ENCODE measurements at regions not wholly inside any gene's neighbourhood (a gene's known extent, or its start where the extent isn't known, plus 50 kb on each side); places are given as distances from the start of the nearest gene placed in this dataset.

DNA sequence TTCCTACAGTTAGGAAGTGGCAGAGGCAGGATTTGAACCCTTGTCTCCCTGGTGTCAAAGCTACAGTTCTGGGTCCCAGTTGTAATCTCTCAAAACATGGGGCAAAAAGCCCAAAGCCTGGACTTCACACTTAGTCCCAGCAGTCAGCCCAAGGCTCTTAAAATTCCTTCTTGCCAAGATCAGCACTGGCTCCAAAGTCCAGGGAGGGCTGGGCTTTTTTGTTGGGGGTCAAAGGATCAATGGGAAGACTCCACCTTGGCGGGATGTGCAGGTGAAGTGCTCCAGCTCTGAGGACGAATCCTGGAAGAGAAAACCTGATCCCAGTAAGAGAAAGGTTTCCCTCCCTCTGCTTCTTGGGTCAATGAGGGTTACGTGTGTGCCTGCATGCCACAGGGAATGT lies 195.5 kb downstream of the HAPSTR1 start:
- Histone ChIP-seq H3K27me3 (ENCODE audit: insufficient read depth, low read length, poor library complexity, severe bottlenecking) (no peaks in the 10 kb centered on the region), H3K9ac (ENCODE audit: low read depth, low read length, poor library complexity, severe bottlenecking) (no peak overlapping the region), H3K9me3 (ENCODE audit: insufficient read depth, low read depth, low read length) (no peaks in the 10 kb centered on the region), H3K9me2 (replicated peaks; ENCODE audit: low read depth, low read length) (no peaks in the 10 kb centered on the region), H3K79me2 (ENCODE audit: insufficient read depth, low read length) (no peaks in the 10 kb centered on the region), H3K36me3 (ENCODE audit: insufficient read depth, low read length) (no peaks in the 10 kb centered on the region), H3F3A (ENCODE audit: low read depth) (no peaks in the 10 kb centered on the region), H3K4me1 (ENCODE audit: insufficient read depth, low read length, poor library complexity, severe bottlenecking) (no peaks in the 10 kb centered on the region), H2AFZ (ENCODE audit: low read length) (no peak overlapping the region), H3K4me2 (ENCODE audit: low read depth, low read length, poor library complexity, severe bottlenecking) (no peak overlapping the region), H3K4me3 (ENCODE audit: low read length, poor library complexity, severe bottlenecking) (no peak overlapping the region), H4K20me1 (ENCODE audit: insufficient read depth, low read length, poor library complexity, severe bottlenecking) (no peaks in the 10 kb centered on the region)
- no peak for TF ChIP-seq EZH2phosphoT487 (IDR thresholded peaks at IDR 0.05; ENCODE audit: borderline replicate concordance)
- TF ChIP-seq, protein P1, sequence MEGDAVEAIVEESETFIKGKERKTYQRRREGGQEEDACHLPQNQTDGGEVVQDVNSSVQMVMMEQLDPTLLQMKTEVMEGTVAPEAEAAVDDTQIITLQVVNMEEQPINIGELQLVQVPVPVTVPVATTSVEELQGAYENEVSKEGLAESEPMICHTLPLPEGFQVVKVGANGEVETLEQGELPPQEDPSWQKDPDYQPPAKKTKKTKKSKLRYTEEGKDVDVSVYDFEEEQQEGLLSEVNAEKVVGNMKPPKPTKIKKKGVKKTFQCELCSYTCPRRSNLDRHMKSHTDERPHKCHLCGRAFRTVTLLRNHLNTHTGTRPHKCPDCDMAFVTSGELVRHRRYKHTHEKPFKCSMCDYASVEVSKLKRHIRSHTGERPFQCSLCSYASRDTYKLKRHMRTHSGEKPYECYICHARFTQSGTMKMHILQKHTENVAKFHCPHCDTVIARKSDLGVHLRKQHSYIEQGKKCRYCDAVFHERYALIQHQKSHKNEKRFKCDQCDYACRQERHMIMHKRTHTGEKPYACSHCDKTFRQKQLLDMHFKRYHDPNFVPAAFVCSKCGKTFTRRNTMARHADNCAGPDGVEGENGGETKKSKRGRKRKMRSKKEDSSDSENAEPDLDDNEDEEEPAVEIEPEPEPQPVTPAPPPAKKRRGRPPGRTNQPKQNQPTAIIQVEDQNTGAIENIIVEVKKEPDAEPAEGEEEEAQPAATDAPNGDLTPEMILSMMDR (conservative IDR thresholded peaks at IDR 0.05; ENCODE audit: low read length), result no peak

DNA sequence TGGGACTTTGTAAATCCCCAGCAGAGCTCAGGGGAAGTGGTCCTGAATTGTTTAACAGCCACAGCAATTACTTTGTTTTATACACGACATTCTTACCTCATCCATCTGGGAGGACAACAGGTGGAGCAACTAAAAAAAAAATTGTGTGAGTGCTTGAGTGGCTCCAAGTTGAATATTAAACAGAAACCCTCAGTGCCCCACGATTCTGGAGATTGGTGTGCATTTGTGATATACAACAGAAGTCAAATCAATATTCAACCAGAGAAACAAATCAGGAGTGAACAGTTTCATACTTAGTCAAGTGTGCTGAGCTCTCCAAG lies 204.8 kb downstream of the HAPSTR1 start:
- H3K9me2 ChIP-seq (replicated peaks; ENCODE audit: low read depth, low read length), result no peaks in the 10 kb centered on the region
- H3F3A ChIP-seq (ENCODE audit: low read depth), result no peaks in the 10 kb centered on the region
- no peaks in the 10 kb centered on the region for H4K20me1 ChIP-seq (ENCODE audit: insufficient read depth, low read length, poor library complexity, severe bottlenecking)
- H2AFZ ChIP-seq (ENCODE audit: low read length), result no peak overlapping the region
- no peaks in the 10 kb centered on the region for H3K27me3 ChIP-seq (ENCODE audit: insufficient read depth, low read length, poor library complexity, severe bottlenecking)
- H3K9ac ChIP-seq (ENCODE audit: low read depth, low read length, poor library complexity, severe bottlenecking), result no peak overlapping the region
- no peaks in the 10 kb centered on the region for H3K4me1 ChIP-seq (ENCODE audit: insufficient read depth, low read length, poor library complexity, severe bottlenecking)
- no peaks in the 10 kb centered on the region for H3K79me2 ChIP-seq (ENCODE audit: insufficient read depth, low read length)
- H3K9me3 ChIP-seq (ENCODE audit: insufficient read depth, low read depth, low read length), result no peaks in the 10 kb centered on the region
- H3K36me3 ChIP-seq (ENCODE audit: insufficient read depth, low read length), result no peaks in the 10 kb centered on the region
- H3K4me3 ChIP-seq (ENCODE audit: low read length, poor library complexity, severe bottlenecking), result no peak overlapping the region
- TF ChIP-seq EZH2phosphoT487 (IDR thresholded peaks at IDR 0.05; ENCODE audit: borderline replicate concordance), result no peak
- TF ChIP-seq, protein P1 (conservative IDR thresholded peaks at IDR 0.05; ENCODE audit: low read length), result no peak
- H3K4me2 ChIP-seq (ENCODE audit: low read depth, low read length, poor library complexity, severe bottlenecking), result no peak overlapping the region

DNA sequence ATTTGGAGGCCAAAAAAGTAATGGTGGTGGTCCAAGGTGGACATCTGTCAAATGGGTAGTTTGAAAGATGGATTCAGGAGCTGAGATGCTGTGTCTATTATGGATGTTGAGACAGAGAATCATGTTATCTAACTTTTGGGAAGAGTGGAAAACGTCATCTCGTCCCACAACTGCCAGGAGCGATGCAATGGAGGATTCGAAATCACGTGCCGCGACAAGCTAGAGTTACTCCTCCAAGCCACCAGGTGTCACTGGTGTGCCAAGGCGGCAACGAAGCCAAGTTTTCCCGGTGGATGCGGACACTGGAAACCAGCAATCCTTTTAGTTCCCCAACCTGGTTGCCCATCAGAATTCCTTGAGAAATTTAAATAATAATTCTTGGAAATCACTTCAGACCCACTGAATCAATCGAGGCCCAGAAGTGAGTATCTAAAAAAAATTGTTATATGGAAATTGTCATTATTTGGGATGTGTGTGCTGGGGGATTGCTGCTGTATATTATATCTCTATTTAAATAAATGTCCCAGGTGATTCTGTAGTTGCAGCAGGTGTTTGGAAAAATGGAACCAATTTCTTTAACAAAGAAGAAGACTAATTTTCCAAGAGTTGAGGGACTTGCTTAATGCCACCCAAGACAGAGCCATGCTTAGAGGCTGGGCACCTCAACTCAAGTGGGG lies 206.1 kb downstream of the HAPSTR1 start:
- H3K4me1 ChIP-seq (ENCODE audit: insufficient read depth, low read length, poor library complexity, severe bottlenecking), result no peaks in the 10 kb centered on the region
- no peaks in the 10 kb centered on the region for H4K20me1 ChIP-seq (ENCODE audit: insufficient read depth, low read length, poor library complexity, severe bottlenecking)
- H2AFZ ChIP-seq (ENCODE audit: low read length), result no peak overlapping the region
- no peaks in the 10 kb centered on the region for H3K79me2 ChIP-seq (ENCODE audit: insufficient read depth, low read length)
- H3K4me3 ChIP-seq (ENCODE audit: low read length, poor library complexity, severe bottlenecking), result no peak overlapping the region
- TF ChIP-seq EZH2phosphoT487 (IDR thresholded peaks at IDR 0.05; ENCODE audit: borderline replicate concordance), result no peak
- TF ChIP-seq, protein P1 (conservative IDR thresholded peaks at IDR 0.05; ENCODE audit: low read length), result peak; percentile 28; the same call in 1 of the 2 replicates
- H3K36me3 ChIP-seq (ENCODE audit: insufficient read depth, low read length), result no peaks in the 10 kb centered on the region
- no peaks in the 10 kb centered on the region for H3K27me3 ChIP-seq (ENCODE audit: insufficient read depth, low read length, poor library complexity, severe bottlenecking)
- no peaks in the 10 kb centered on the region for H3F3A ChIP-seq (ENCODE audit: low read depth)
- no peaks in the 10 kb centered on the region for H3K9me3 ChIP-seq (ENCODE audit: insufficient read depth, low read depth, low read length)
- H3K4me2 ChIP-seq (ENCODE audit: low read depth, low read length, poor library complexity, severe bottlenecking), result no peak overlapping the region
- no peak overlapping the region for H3K9ac ChIP-seq (ENCODE audit: low read depth, low read length, poor library complexity, severe bottlenecking)
- H3K9me2 ChIP-seq (replicated peaks; ENCODE audit: low read depth, low read length), result no peaks in the 10 kb centered on the region
